ENCODE measurements at regions not wholly inside any gene's neighbourhood (a gene's known extent, or its start where the extent isn't known, plus 50 kb on each side); places are given as distances from the start of the nearest gene placed in this dataset.
"Not testable (repeated sequence)": the region's sequence is repeated elsewhere in the genome, so short reads cannot be mapped to it uniquely, and the experiment has no call there.

- DNase-seq (ENCODE audit: low spot score) = peak; percentile 23
Measured at GRCh38 chr9:26789959-26790358, 102.6 kb downstream of the CAAP1 start.

- DNase-seq (ENCODE audit: low spot score) = no peak
Measured at GRCh38 chr9:26786564-26786963, 106.0 kb downstream of the CAAP1 start.

GRCh38 chr9:26782899-26783298 lies 109.7 kb downstream of the CAAP1 start:
- DNase-seq (ENCODE audit: low spot score) = no peak

- no peak for DNase-seq (ENCODE audit: low spot score)
Measured at GRCh38 chr9:26781906-26782305, 110.7 kb downstream of the CAAP1 start.

GRCh38 chr9:26780307-26780706 lies 112.3 kb downstream of the CAAP1 start:
- DNase-seq (ENCODE audit: low spot score) = not testable (repeated sequence)

- DNase-seq (ENCODE audit: low spot score) = no peak
Measured at GRCh38 chr9:26779062-26779461, 113.5 kb downstream of the CAAP1 start.

GRCh38 chr9:26775391-26775790 lies 117.2 kb downstream of the CAAP1 start:
- DNase-seq (ENCODE audit: low spot score) = no peak

GRCh38 chr9:26773056-26773455 lies 119.5 kb downstream of the CAAP1 start:
- DNase-seq (ENCODE audit: low spot score) = no peak

GRCh38 chr9:26770821-26771220 lies 121.8 kb downstream of the CAAP1 start:
- DNase-seq (ENCODE audit: low spot score) = no peak

GRCh38 chr9:26768145-26768544 lies 124.5 kb downstream of the CAAP1 start:
- no peak for DNase-seq (ENCODE audit: low spot score)

GRCh38 chr9:26760675-26761074 lies 131.9 kb downstream of the CAAP1 start:
- DNase-seq (ENCODE audit: low spot score) = no peak

- DNase-seq (ENCODE audit: low spot score) = no peak
Measured at GRCh38 chr9:26758655-26759054, 133.9 kb downstream of the CAAP1 start.

- no peak for DNase-seq (ENCODE audit: low spot score)
Measured at GRCh38 chr9:26756881-26757280, 135.7 kb downstream of the CAAP1 start.

GRCh38 chr9:26755476-26755875 lies 137.1 kb downstream of the CAAP1 start:
- no peak for DNase-seq (ENCODE audit: low spot score)

GRCh38 chr9:26754509-26755164 lies 138.0 kb downstream of the CAAP1 start:
- no peak for DNase-seq (ENCODE audit: low spot score)

GRCh38 chr9:26753971-26754370 lies 138.6 kb downstream of the CAAP1 start:
- no peak for DNase-seq (ENCODE audit: low spot score)

GRCh38 chr9:26750162-26750561 lies 142.4 kb downstream of the CAAP1 start:
- DNase-seq (ENCODE audit: low spot score) = no peak

GRCh38 chr9:26748449-26749058 lies 144.0 kb downstream of the CAAP1 start:
- no peak for DNase-seq (ENCODE audit: low spot score)

GRCh38 chr9:26747611-26748010 lies 145.0 kb downstream of the CAAP1 start:
- no peak for DNase-seq (ENCODE audit: low spot score)

GRCh38 chr9:26746357-26747072 lies 146.1 kb downstream of the CAAP1 start:
- no peak for DNase-seq (ENCODE audit: low spot score)

- no peak for DNase-seq (ENCODE audit: low spot score)
Measured at GRCh38 chr9:26745111-26745510, 147.5 kb downstream of the CAAP1 start.

- DNase-seq (ENCODE audit: low spot score) = peak; percentile 17
Measured at GRCh38 chr9:26744191-26744965, 148.2 kb downstream of the CAAP1 start.
